MM.1S (cell line): ENCODE measurements at regions not wholly inside any gene's neighbourhood (a gene's known extent, or its start where the extent isn't known, plus 50 kb on each side); places are given as distances from the start of the nearest gene placed in this dataset.

Experiments
- DNase-seq: peaks from one replicate; pipeline ENCODE4 v3.0.0-alpha.2; 2015
- H2AFZ ChIP-seq: fragments of 300-600 bp; sonication (generic); 2 replicates; pipeline ENCODE4 v1.6.0; 2016; ENCODE audit warnings: antibody characterized with exemption, low read length
- H3F3A ChIP-seq: fragments of 300-600 bp; sonication (generic); 2 replicates; pipeline ENCODE4 v1.6.1; 2016; ENCODE audit warnings: mild to moderate bottlenecking, antibody characterized with exemption, low read length, moderate library complexity, mixed read lengths; ENCODE audit not compliant: insufficient read depth
- H3K27ac ChIP-seq: fragments of 300-600 bp; sonication (generic); 2 replicates; pipeline ENCODE4 v1.5.1; 2016; ENCODE audit warnings: mild to moderate bottlenecking, low read length
- H3K27me3 ChIP-seq: fragments of 300-600 bp; sonication (generic); replicated peaks from 2 replicates; pipeline ENCODE4 v1.6.0; 2016; ENCODE audit warnings: low read length; ENCODE audit not compliant: insufficient read depth
- H3K36me3 ChIP-seq: fragments of 300-600 bp; sonication (generic); replicated peaks from 2 replicates; pipeline ENCODE4 v1.6.1; 2016; ENCODE audit warnings: mild to moderate bottlenecking, low read length, mixed read lengths; ENCODE audit not compliant: insufficient read depth
- H3K4me1 ChIP-seq: fragments of 300-600 bp; sonication (generic); 2 replicates; pipeline ENCODE4 v1.6.1; 2016; ENCODE audit warnings: low read length, mixed read lengths
- H3K4me2 ChIP-seq: fragments of 300-600 bp; sonication (generic); 2 replicates; pipeline ENCODE4 v1.6.0; 2016; ENCODE audit warnings: low read depth, low read length
- H3K4me3 ChIP-seq: fragments of 300-600 bp; sonication (generic); 2 replicates; pipeline ENCODE4 v1.5.1; 2016; ENCODE audit warnings: low read length, mixed read lengths
- H3K79me2 ChIP-seq: fragments of 300-600 bp; sonication (generic); 2 replicates; pipeline ENCODE4 v1.6.1; 2016; ENCODE audit warnings: mixed run types, low read length, mixed read lengths
- H3K9ac ChIP-seq: fragments of 300-600 bp; sonication (generic); 2 replicates; pipeline ENCODE4 v1.6.1; 2016; ENCODE audit warnings: low read length, mixed read lengths
- H3K9me2 ChIP-seq: fragments of 300-600 bp; sonication (generic); replicated peaks from 2 replicates; pipeline ENCODE4 v1.6.1; 2016; ENCODE audit warnings: mild to moderate bottlenecking, low read length, mixed read lengths; ENCODE audit not compliant: insufficient read depth
- H3K9me3 ChIP-seq: fragments of 300-600 bp; sonication (generic); replicated peaks from 2 replicates; pipeline ENCODE4 v1.6.1; 2016; ENCODE audit warnings: mild to moderate bottlenecking, low read length, mixed read lengths; ENCODE audit not compliant: insufficient read depth
- H4K20me1 ChIP-seq: fragments of 300-600 bp; sonication (generic); 2 replicates; pipeline ENCODE4 v1.6.1; 2016; ENCODE audit warnings: mild to moderate bottlenecking, low read length, moderate library complexity, mixed read lengths; ENCODE audit not compliant: insufficient read depth
- EZH2 ChIP-seq: fragments of 300-600 bp; sonication (generic); optimal IDR thresholded peaks from 2 replicates; pipeline ENCODE3; 2017; ENCODE audit warnings: low read depth, mild to moderate bottlenecking, antibody characterized with exemption, low read length, mixed read lengths
- EZH2phosphoT487 ChIP-seq: fragments of 300-600 bp; sonication (generic); IDR thresholded peaks from 2 replicates; pipeline ENCODE4 v1.6.1; 2018; ENCODE audit warnings: antibody characterized with exemption, low read length
- TF ChIP-seq, protein P1 (sequence below): fragments of 300-600 bp; sonication (generic); IDR thresholded peaks from 2 replicates; pipeline ENCODE4 v1.5.1; 2016; ENCODE audit warnings: antibody characterized with exemption, low read length, mixed read lengths

DNA sequence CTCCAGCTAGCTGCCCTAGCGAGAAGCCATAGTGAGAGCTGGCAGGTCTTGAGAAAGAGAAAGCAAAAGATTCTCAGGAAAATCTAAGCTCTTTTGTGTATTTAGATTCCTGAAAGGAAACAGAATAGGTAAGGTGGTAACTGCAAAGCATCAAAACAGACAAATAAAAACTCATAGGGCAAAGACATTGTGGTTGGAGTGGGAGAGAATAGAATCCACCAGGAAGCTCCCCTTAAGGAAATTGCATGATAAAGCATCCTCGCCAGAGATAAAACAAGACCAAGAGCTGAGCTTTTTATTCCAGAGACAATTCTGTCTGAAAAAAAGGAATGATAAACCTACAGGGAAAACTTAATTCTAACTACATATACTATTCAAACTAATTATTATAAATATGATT is 232.6 kb downstream of the SI start:
- H3K4me1 ChIP-seq = no peaks in the 10 kb centered on the region
- no peaks in the 10 kb centered on the region for H3K9me2 ChIP-seq
- no peak overlapping the region for H3K4me2 ChIP-seq
- no peak for DNase-seq
- H3K27me3 ChIP-seq = no peaks in the 10 kb centered on the region
- H3K9ac ChIP-seq = no peak overlapping the region
- no peaks in the 10 kb centered on the region for H3K36me3 ChIP-seq
- H4K20me1 ChIP-seq = no peaks in the 10 kb centered on the region
- no peaks in the 10 kb centered on the region for H3K79me2 ChIP-seq
- H3K27ac ChIP-seq = no peak overlapping the region
- H3K4me3 ChIP-seq = no peak overlapping the region
- TF ChIP-seq EZH2 (no peak), EZH2phosphoT487 (no peak)
- TF ChIP-seq, protein P1, sequence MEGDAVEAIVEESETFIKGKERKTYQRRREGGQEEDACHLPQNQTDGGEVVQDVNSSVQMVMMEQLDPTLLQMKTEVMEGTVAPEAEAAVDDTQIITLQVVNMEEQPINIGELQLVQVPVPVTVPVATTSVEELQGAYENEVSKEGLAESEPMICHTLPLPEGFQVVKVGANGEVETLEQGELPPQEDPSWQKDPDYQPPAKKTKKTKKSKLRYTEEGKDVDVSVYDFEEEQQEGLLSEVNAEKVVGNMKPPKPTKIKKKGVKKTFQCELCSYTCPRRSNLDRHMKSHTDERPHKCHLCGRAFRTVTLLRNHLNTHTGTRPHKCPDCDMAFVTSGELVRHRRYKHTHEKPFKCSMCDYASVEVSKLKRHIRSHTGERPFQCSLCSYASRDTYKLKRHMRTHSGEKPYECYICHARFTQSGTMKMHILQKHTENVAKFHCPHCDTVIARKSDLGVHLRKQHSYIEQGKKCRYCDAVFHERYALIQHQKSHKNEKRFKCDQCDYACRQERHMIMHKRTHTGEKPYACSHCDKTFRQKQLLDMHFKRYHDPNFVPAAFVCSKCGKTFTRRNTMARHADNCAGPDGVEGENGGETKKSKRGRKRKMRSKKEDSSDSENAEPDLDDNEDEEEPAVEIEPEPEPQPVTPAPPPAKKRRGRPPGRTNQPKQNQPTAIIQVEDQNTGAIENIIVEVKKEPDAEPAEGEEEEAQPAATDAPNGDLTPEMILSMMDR = no peak
- no peaks in the 10 kb centered on the region for H3K9me3 ChIP-seq
- no peak overlapping the region for H2AFZ ChIP-seq
- no peaks in the 10 kb centered on the region for H3F3A ChIP-seq

- TF ChIP-seq, protein P1 = no peak
- TF ChIP-seq EZH2phosphoT487 = no peak
- no peak for TF ChIP-seq EZH2
- no peak overlapping the region for H3K4me3 ChIP-seq
- no peaks in the 10 kb centered on the region for H4K20me1 ChIP-seq
- no peaks in the 10 kb centered on the region for H3K27me3 ChIP-seq
- H3K27ac ChIP-seq = no peak overlapping the region
- H3K9me3 ChIP-seq = no peaks in the 10 kb centered on the region
- H3K9me2 ChIP-seq = no peaks in the 10 kb centered on the region
- no peaks in the 10 kb centered on the region for H3F3A ChIP-seq
- H2AFZ ChIP-seq = no peak overlapping the region
- H3K36me3 ChIP-seq = no peaks in the 10 kb centered on the region
- H3K9ac ChIP-seq = no peak overlapping the region
- no peak overlapping the region for H3K4me2 ChIP-seq
- H3K79me2 ChIP-seq = no peaks in the 10 kb centered on the region
- no peak for DNase-seq
- H3K4me1 ChIP-seq = no peaks in the 10 kb centered on the region
Observed at GRCh38 chr3:164832216-164832615, 246.1 kb downstream of the SI start.

- Histone ChIP-seq H3K9me3 (no peaks in the 10 kb centered on the region), H3K4me2 (no peak overlapping the region), H3K36me3 (no peaks in the 10 kb centered on the region), H3K4me1 (no peaks in the 10 kb centered on the region), H3K9me2 (no peaks in the 10 kb centered on the region), H3K79me2 (no peaks in the 10 kb centered on the region), H3K27ac (no peak overlapping the region), H3K4me3 (no peak overlapping the region), H3F3A (no peaks in the 10 kb centered on the region), H2AFZ (no peak overlapping the region), H4K20me1 (no peaks in the 10 kb centered on the region), H3K9ac (no peak overlapping the region), H3K27me3 (no peaks in the 10 kb centered on the region)
- TF ChIP-seq, protein P1 = no peak
- TF ChIP-seq EZH2 = no peak
- no peak for TF ChIP-seq EZH2phosphoT487
- DNase-seq = no peak
Observed at GRCh38 chr3:164818318-164818717, 260.0 kb downstream of the SI start.

DNA sequence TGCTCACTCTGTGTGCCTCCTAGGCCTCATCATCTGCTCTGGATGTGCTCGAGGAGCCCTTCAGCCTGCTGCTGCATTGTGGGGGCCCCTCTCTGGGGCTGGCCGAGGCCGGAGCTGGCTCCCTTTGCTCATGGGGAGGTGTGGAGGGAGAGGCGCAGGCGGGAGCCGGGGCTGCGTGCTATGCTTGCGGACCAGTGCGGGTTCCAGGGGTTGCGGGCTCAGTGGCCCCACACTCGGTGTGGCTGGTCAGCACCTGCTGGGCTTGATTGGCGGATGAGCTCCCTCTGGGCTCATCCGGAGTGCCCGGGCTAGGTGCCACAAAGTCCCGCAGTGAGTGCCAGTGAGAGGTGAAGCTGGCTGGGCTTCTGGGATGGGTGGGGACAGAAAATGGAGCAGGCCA is 264.2 kb downstream of the SI start:
- Histone ChIP-seq H3K4me3 (no peak overlapping the region), H3K79me2 (no peaks in the 10 kb centered on the region), H3K36me3 (no peaks in the 10 kb centered on the region), H3K27ac (no peak overlapping the region), H3K9ac (no peak overlapping the region), H3K9me2 (no peaks in the 10 kb centered on the region), H2AFZ (no peak overlapping the region), H3F3A (no peaks in the 10 kb centered on the region), H4K20me1 (no peaks in the 10 kb centered on the region), H3K9me3 (no peaks in the 10 kb centered on the region), H3K4me2 (no peak overlapping the region), H3K4me1 (no peaks in the 10 kb centered on the region), H3K27me3 (no peaks in the 10 kb centered on the region)
- DNase-seq = no peak
- no peak for TF ChIP-seq EZH2phosphoT487
- no peak for TF ChIP-seq EZH2
- TF ChIP-seq, protein P1 = no peak
